ENCODE measurements at regions not wholly inside any gene's neighbourhood (a gene's known extent, or its start where the extent isn't known, plus 50 kb on each side); places are given as distances from the start of the nearest gene placed in this dataset.

- no peak for TF ChIP-seq CTCF (conservative IDR thresholded peaks at IDR 0.05)
- TF ChIP-seq ZFX (IDR thresholded peaks at IDR 0.05) = no peak
Observed at GRCh38 chr2:21250673-21251072, 126.9 kb downstream of the TDRD15 start.

All from C4-2B (cell line).